HK-2 (cell line): ENCODE measurements at regions not wholly inside any gene's neighbourhood (a gene's known extent, or its start where the extent isn't known, plus 50 kb on each side); places are given as distances from the start of the nearest gene placed in this dataset.
"Not testable (repeated sequence)": the region's sequence is repeated elsewhere in the genome, so short reads cannot be mapped to it uniquely, and the experiment has no call there.

Experiments used
- DNase-seq: peaks from one replicate; pipeline ENCODE4 v3.0.0-alpha.2; 2018; ENCODE audit not compliant: unreplicated experiment

GRCh38 chr5:163947848-163948666, 442.6 kb downstream of the MAT2B start:
- no peak for DNase-seq

- no peak for DNase-seq
Measured at GRCh38 chr5:163950248-163950647, 444.8 kb downstream of the MAT2B start.

- DNase-seq: no peak
Measured at GRCh38 chr5:163951069-163951468, 445.6 kb downstream of the MAT2B start.

- DNase-seq: no peak
Measured at GRCh38 chr5:163953901-163954300, 448.5 kb downstream of the MAT2B start.

- not testable (repeated sequence) for DNase-seq
Measured at GRCh38 chr5:163961230-163961629, 455.8 kb downstream of the MAT2B start.

GRCh38 chr5:163963881-163964280, 458.5 kb downstream of the MAT2B start:
- no peak for DNase-seq

- DNase-seq: no peak
Measured at GRCh38 chr5:163964671-163965070, 459.3 kb downstream of the MAT2B start.

GRCh38 chr5:163967268-163967667, 461.8 kb downstream of the MAT2B start:
- no peak for DNase-seq

GRCh38 chr5:163968651-163969050, 463.2 kb downstream of the MAT2B start:
- DNase-seq: no peak

GRCh38 chr5:163976696-163977095, 471.3 kb downstream of the MAT2B start:
- no peak for DNase-seq

- DNase-seq: no peak
Measured at GRCh38 chr5:163978897-163979296, 473.5 kb downstream of the MAT2B start.

GRCh38 chr5:163988566-163988965, 483.1 kb downstream of the MAT2B start:
- DNase-seq: no peak

GRCh38 chr5:163993126-163993525, 487.7 kb downstream of the MAT2B start:
- DNase-seq: no peak

- DNase-seq: no peak
Measured at GRCh38 chr5:163995206-163995605, 489.8 kb downstream of the MAT2B start.

GRCh38 chr5:163997965-163998364, 492.5 kb downstream of the MAT2B start:
- no peak for DNase-seq

GRCh38 chr5:164000241-164000640, 494.8 kb downstream of the MAT2B start:
- no peak for DNase-seq

GRCh38 chr5:164000819-164001218, 495.4 kb downstream of the MAT2B start:
- no peak for DNase-seq

- no peak for DNase-seq
Measured at GRCh38 chr5:164002214-164002613, 496.8 kb downstream of the MAT2B start.

GRCh38 chr5:164002628-164003027, 497.2 kb downstream of the MAT2B start:
- no peak for DNase-seq

GRCh38 chr5:164005071-164005470, 499.7 kb downstream of the MAT2B start:
- DNase-seq: no peak

GRCh38 chr5:164007064-164007463, 501.6 kb downstream of the MAT2B start:
- no peak for DNase-seq

GRCh38 chr5:164009621-164010020, 504.2 kb downstream of the MAT2B start:
- DNase-seq: no peak

- no peak for DNase-seq
Measured at GRCh38 chr5:164010900-164011299, 505.5 kb downstream of the MAT2B start.

GRCh38 chr5:164012371-164012770, 507.0 kb downstream of the MAT2B start:
- no peak for DNase-seq
